SIG-M5 treated with dmso at 0.1 percent for 504 hours (cell line): ENCODE measurements at regions not wholly inside any gene's neighbourhood (a gene's known extent, or its start where the extent isn't known, plus 50 kb on each side); places are given as distances from the start of the nearest gene placed in this dataset.
"Not testable (repeated sequence)": the region's sequence is repeated elsewhere in the genome, so short reads cannot be mapped to it uniquely, and the experiment has no call there.

Experiments used
- DNase-seq: peaks from one replicate; lab custom pipeline; 2025; ENCODE audit not compliant: unreplicated experiment; lab: John Stamatoyannopoulos, UW

GRCh38 chr3:110504901-110505300 is 566.7 kb upstream of the NECTIN3 start:
- DNase-seq: no peak

- DNase-seq: no peak
Observed at GRCh38 chr3:110506890-110507289, 564.7 kb upstream of the NECTIN3 start.

GRCh38 chr3:110507570-110507969 is 564.0 kb upstream of the NECTIN3 start:
- not testable (repeated sequence) for DNase-seq

- no peak for DNase-seq
Observed at GRCh38 chr3:110512961-110513360, 558.7 kb upstream of the NECTIN3 start.

- no peak for DNase-seq
Observed at GRCh38 chr3:110518031-110518430, 553.6 kb upstream of the NECTIN3 start.

- no peak for DNase-seq
Observed at GRCh38 chr3:110519071-110519470, 552.5 kb upstream of the NECTIN3 start.

- DNase-seq: no peak
Observed at GRCh38 chr3:110521019-110521418, 550.6 kb upstream of the NECTIN3 start.

- not testable (repeated sequence) for DNase-seq
Observed at GRCh38 chr3:110525558-110526064, 546.0 kb upstream of the NECTIN3 start.

GRCh38 chr3:110526777-110527727 is 544.6 kb upstream of the NECTIN3 start:
- DNase-seq: no peak

- DNase-seq: no peak
Observed at GRCh38 chr3:110528305-110529121, 543.1 kb upstream of the NECTIN3 start.

- no peak for DNase-seq
Observed at GRCh38 chr3:110530902-110531301, 540.7 kb upstream of the NECTIN3 start.

GRCh38 chr3:110533089-110533488 is 538.5 kb upstream of the NECTIN3 start:
- DNase-seq: no peak

GRCh38 chr3:110542552-110543150 is 529.0 kb upstream of the NECTIN3 start:
- DNase-seq: no peak

- DNase-seq: no peak
Observed at GRCh38 chr3:110544730-110545129, 526.9 kb upstream of the NECTIN3 start.

GRCh38 chr3:110550511-110550910 is 521.1 kb upstream of the NECTIN3 start:
- no peak for DNase-seq

GRCh38 chr3:110562621-110563020 is 509.0 kb upstream of the NECTIN3 start:
- DNase-seq: no peak

GRCh38 chr3:110564674-110565073 is 506.9 kb upstream of the NECTIN3 start:
- no peak for DNase-seq

GRCh38 chr3:110567029-110567428 is 504.6 kb upstream of the NECTIN3 start:
- no peak for DNase-seq

GRCh38 chr3:110568246-110568645 is 503.4 kb upstream of the NECTIN3 start:
- no peak for DNase-seq

GRCh38 chr3:110569073-110569472 is 502.5 kb upstream of the NECTIN3 start:
- DNase-seq: no peak

- no peak for DNase-seq
Observed at GRCh38 chr3:110575702-110576101, 495.9 kb upstream of the NECTIN3 start.
